ENCODE measurements at regions not wholly inside any gene's neighbourhood (a gene's known extent, or its start where the extent isn't known, plus 50 kb on each side); places are given as distances from the start of the nearest gene placed in this dataset.

DNA sequence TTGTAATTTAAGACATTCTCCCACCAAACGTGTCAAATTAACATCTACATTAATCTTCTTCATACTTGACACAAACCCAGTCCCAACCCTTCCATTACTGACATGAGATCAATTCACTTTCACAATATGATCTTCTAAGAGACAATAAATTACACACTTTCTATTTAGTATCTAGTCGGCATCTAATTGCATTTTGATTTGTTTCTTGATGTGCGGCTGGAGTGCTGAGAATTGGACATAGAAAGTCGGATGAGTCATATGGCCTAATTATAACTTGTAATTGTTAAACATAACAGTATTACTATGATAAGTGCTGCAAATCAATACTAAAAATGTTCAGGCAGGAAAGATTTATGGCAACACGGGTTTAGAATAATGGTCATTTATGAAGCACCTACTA is 78.4 kb upstream of the RORA start:
- H3K9me3 ChIP-seq (ENCODE audit: control insufficient read depth, insufficient read depth, low read length), result no peaks in the 10 kb centered on the region
- H3K4me3 ChIP-seq (ENCODE audit: low read length), result no peak overlapping the region
- H3K4me1 ChIP-seq (ENCODE audit: control insufficient read depth, insufficient read depth, low read length), result no peaks in the 10 kb centered on the region
- no peak for DNase-seq (ENCODE audit: low read depth, low spot score)
- WGBS (ENCODE audit: insufficient coverage, insufficient read length), result 100% methylated on average over 1 of the region's 5 CpGs
- no peaks in the 10 kb centered on the region; the same call in 1 of the 2 replicates for H3K27me3 ChIP-seq (ENCODE audit: control insufficient read depth, insufficient read depth, low read length)
- H3K27ac ChIP-seq (ENCODE audit: low read length), result no peak overlapping the region
- H3K36me3 ChIP-seq (ENCODE audit: control insufficient read depth, insufficient read depth, low read length), result no peaks in the 10 kb centered on the region

DNA sequence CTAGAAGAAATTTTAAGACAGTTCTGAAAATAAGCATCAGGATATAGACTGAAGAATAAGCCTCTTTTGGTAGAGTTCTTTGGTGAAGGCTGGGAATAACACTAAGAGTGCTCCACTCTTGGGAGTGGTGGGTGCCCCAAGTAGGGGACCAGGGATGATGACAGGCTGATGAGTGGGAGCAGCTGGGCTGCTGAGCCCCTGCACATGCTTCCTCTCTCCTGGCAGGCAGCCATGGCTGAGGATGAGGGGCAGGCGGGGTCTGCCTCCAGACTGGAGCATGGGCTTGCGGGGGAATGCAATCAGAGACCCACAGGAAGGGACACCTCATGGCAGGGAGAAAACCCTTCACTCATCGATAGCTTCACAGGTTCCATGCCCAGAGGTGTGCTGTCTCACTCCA is 72.6 kb upstream of the RORA start:
- H3K4me1 ChIP-seq (ENCODE audit: control insufficient read depth, insufficient read depth, low read length), result no peaks in the 10 kb centered on the region
- no peak for DNase-seq (ENCODE audit: low read depth, low spot score)
- no peak overlapping the region for H3K27ac ChIP-seq (ENCODE audit: low read length)
- no peaks in the 10 kb centered on the region for H3K27me3 ChIP-seq (ENCODE audit: control insufficient read depth, insufficient read depth, low read length)
- H3K9me3 ChIP-seq (ENCODE audit: control insufficient read depth, insufficient read depth, low read length), result no peaks in the 10 kb centered on the region
- H3K4me3 ChIP-seq (ENCODE audit: low read length), result no peak overlapping the region
- no CpG with 5 or more reads among the region's 3 CpGs for WGBS (ENCODE audit: insufficient coverage, insufficient read length)
- H3K36me3 ChIP-seq (ENCODE audit: control insufficient read depth, insufficient read depth, low read length), result no peaks in the 10 kb centered on the region

DNA sequence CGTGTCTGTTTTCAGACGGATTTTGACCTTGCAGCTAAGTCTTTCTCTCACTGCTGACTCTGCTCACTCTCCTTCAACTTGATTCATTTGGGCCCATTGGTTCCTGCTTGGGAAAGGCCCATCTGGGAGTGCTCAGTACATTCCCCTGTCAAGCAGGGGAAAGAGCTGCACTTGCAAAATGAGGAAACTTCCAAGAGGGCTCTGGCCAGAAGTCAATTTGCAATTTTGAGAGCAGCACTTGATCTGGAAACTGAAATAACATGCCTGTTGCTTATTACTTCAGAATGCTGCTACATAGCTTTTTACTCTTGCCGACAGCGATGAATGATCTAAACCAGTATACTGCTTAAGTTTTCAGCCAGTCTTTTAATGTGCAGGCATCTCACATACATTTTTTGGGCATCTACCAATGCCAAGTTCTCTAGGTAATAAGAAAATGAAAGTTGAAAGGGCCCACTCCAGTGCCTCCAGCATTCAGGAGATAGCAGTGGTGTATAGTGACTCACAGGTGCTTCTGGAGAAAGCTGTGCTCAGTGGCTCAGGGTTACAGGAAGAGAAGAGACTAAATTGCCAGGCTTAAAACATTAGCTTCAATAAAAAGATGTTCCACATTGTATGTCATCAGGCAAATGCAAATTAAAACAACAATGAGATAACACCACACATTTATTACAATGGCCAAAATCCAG is 70.1 kb upstream of the RORA start:
- no peaks in the 10 kb centered on the region for H3K9me3 ChIP-seq (ENCODE audit: control insufficient read depth, insufficient read depth, low read length)
- H3K4me1 ChIP-seq (ENCODE audit: control insufficient read depth, insufficient read depth, low read length), result no peaks in the 10 kb centered on the region
- no CpG with 5 or more reads among the region's 4 CpGs for WGBS (ENCODE audit: insufficient coverage, insufficient read length)
- H3K27ac ChIP-seq (ENCODE audit: low read length), result no peak overlapping the region
- H3K27me3 ChIP-seq (ENCODE audit: control insufficient read depth, insufficient read depth, low read length), result no peaks in the 10 kb centered on the region
- no peak for DNase-seq (ENCODE audit: low read depth, low spot score)
- no peak overlapping the region for H3K4me3 ChIP-seq (ENCODE audit: low read length)
- H3K36me3 ChIP-seq (ENCODE audit: control insufficient read depth, insufficient read depth, low read length), result no peaks in the 10 kb centered on the region

DNA sequence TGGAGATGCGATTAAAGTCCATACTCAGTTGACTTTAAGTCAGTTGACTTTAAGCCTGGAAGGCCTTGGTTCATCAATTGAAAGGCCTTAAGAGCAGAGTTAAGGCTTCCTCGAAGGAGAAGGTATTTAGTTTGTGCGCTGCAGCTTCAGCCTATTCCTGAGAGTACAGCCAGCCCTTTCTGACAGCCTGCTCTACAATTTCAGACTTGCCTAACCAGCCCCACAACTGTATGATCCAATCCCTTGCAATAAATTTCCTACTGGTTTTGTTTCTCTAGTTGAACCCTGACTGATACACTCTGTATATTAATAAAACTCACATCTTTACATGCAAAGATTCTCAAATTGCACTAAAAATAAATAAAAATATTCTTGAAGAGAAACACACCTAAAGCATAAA is 66.1 kb upstream of the RORA start:
- H3K4me1 ChIP-seq (ENCODE audit: control insufficient read depth, insufficient read depth, low read length), result no peaks in the 10 kb centered on the region
- no peaks in the 10 kb centered on the region for H3K27me3 ChIP-seq (ENCODE audit: control insufficient read depth, insufficient read depth, low read length)
- no CpG with 5 or more reads among the region's 3 CpGs for WGBS (ENCODE audit: insufficient coverage, insufficient read length)

DNA sequence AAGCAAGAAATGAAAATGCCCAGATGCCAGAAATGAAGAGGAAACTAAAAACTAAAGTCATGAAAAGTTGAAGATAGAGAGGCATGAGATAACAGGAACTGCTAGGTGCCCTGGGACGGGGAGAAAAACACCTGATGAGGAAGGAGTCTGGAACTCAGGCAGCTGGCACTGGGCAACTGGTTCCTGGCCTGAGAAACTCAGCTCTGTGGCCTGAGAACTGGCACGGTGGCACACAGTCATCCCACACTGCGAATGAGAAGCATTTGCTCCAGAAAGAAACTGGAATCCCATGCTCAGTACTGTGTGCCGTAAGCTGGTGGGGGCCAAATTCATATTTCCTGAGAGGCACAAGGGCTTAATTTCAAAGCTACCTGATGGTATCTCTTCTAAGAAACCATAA is 53.6 kb upstream of the RORA start:
- Histone ChIP-seq H3K9me3 (ENCODE audit: control insufficient read depth, insufficient read depth, low read length) (no peaks in the 10 kb centered on the region), H3K4me3 (ENCODE audit: low read length) (no peak overlapping the region), H3K36me3 (ENCODE audit: control insufficient read depth, insufficient read depth, low read length) (no peaks in the 10 kb centered on the region), H3K4me1 (ENCODE audit: control insufficient read depth, insufficient read depth, low read length) (no peaks in the 10 kb centered on the region), H3K27ac (ENCODE audit: low read length) (no peak overlapping the region), H3K27me3 (ENCODE audit: control insufficient read depth, insufficient read depth, low read length) (no peaks in the 10 kb centered on the region)
- no CpG with 5 or more reads among the region's 4 CpGs for WGBS (ENCODE audit: insufficient coverage, insufficient read length)
- DNase-seq (ENCODE audit: low read depth, low spot score), result no peak

More for the DNA sequence above, 66.1 kb upstream of the RORA start:
- DNase-seq (ENCODE audit: low read depth, low spot score), result no peak
- Histone ChIP-seq H3K36me3 (ENCODE audit: control insufficient read depth, insufficient read depth, low read length) (no peaks in the 10 kb centered on the region), H3K4me3 (ENCODE audit: low read length) (no peak overlapping the region), H3K27ac (ENCODE audit: low read length) (no peak overlapping the region), H3K9me3 (ENCODE audit: control insufficient read depth, insufficient read depth, low read length) (no peaks in the 10 kb centered on the region)

DNA sequence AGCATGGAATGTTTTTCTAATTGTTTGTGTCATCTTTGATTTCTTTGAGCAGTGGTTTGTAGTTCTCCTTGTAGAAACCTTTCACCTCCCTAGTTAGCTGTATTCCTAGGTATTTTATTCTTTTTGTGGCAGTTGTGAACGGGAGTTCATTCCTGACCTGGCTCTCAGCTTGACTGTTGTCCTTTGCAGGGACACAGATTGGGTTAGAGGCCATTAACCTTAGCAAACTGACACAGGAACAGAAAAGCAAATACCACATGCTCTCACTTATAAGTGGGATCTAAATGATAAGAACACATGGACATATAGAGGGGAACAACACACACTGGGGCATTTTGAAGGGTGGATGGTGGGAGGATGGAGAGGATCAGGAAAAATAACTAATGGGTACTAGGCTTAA is 52.2 kb upstream of the RORA start:
- WGBS (ENCODE audit: insufficient coverage, insufficient read length), result no CpG with 5 or more reads among the region's 1 CpG
- H3K36me3 ChIP-seq (ENCODE audit: control insufficient read depth, insufficient read depth, low read length), result no peaks in the 10 kb centered on the region
- no peak overlapping the region for H3K27ac ChIP-seq (ENCODE audit: low read length)
- H3K4me3 ChIP-seq (ENCODE audit: low read length), result no peak overlapping the region
- no peaks in the 10 kb centered on the region for H3K27me3 ChIP-seq (ENCODE audit: control insufficient read depth, insufficient read depth, low read length)
- no peaks in the 10 kb centered on the region for H3K9me3 ChIP-seq (ENCODE audit: control insufficient read depth, insufficient read depth, low read length)
- no peak for DNase-seq (ENCODE audit: low read depth, low spot score)
- no peaks in the 10 kb centered on the region for H3K4me1 ChIP-seq (ENCODE audit: control insufficient read depth, insufficient read depth, low read length)

Data from iPS DF 6.9 (cell line).